Tibial artery (tissue), 4 donors: ENCODE measurements at regions not wholly inside any gene's neighbourhood (a gene's known extent, or its start where the extent isn't known, plus 50 kb on each side); places are given as distances from the start of the nearest gene placed in this dataset.

Experiments used
- DNase-seq, 2 donors: peaks; one replicate each; pipeline ENCODE4 v3.0.0-alpha.2; 2019
- H3K27ac ChIP-seq, 2 donors: fragments of 200-600 bp; sonication (generic) in 1 of 2; 1 replicate in 1 of 2; 2 replicates in 1 of 2; pipeline ENCODE4 v1.5.1; 2018 to 2019; ENCODE audit warnings: mild to moderate bottlenecking in 1 of 2
- H3K27me3 ChIP-seq, 2 donors: fragments of 200-600 bp; sonication (generic) in 1 of 2; one replicate each; pipeline versions ENCODE4 v1.5.1 to v1.6.0; 2016 to 2019
- H3K36me3 ChIP-seq, 3 donors: fragments of 200-600 bp; sonication (generic) in 2 of 3; one replicate each; pipeline ENCODE4 v1.5.1; 2016 to 2019; ENCODE audit warnings: mild to moderate bottlenecking in 2 of 3
- H3K4me1 ChIP-seq, 4 donors: fragments of 200-600 bp; sonication (generic) in 2 of 4; 1 replicate in 3 of 4; 2 replicates in 1 of 4; pipeline ENCODE4 v1.5.1; 2016 to 2019
- H3K4me3 ChIP-seq, 2 donors: fragments of 200-600 bp; sonication (generic) in 1 of 2; 1 replicate in 1 of 2; 2 replicates in 1 of 2; pipeline ENCODE4 v1.5.1; 2018 to 2019; ENCODE audit warnings: mild to moderate bottlenecking in 2 of 2
- H3K9me3 ChIP-seq, 3 donors: fragments of 200-600 bp; sonication (generic) in 1 of 3; one replicate each; pipeline ENCODE4 v1.5.1; 2016 to 2019
- CTCF ChIP-seq, 2 experiments: fragments of 200-600 bp in 1 of 2; fragments of 450-650 bp in 1 of 2; IDR thresholded peaks; one replicate each; pipeline ENCODE4 v1.5.1; 2017 to 2019; ENCODE audit warnings: antibody characterized with exemption in 2 of 2, mild to moderate bottlenecking in 1 of 2, moderate library complexity in 1 of 2
- intact Hi-C: fragments of 100-400 bp; cut with DNase I; formaldehyde crosslinking; loops from one replicate; pipeline ENCODE4 v1.15.0; 2023; ENCODE audit warnings: low total_unique reads

GRCh38 chr13:24071016-24071415, 89.5 kb upstream of the SPATA13 start:
- intact Hi-C loops: no loop called here
- no peak for DNase-seq

GRCh38 chr13:24071423-24072075, 89.0 kb upstream of the SPATA13 start:
- H3K27me3 ChIP-seq: no peaks in the 10 kb centered on the region
- H3K9me3 ChIP-seq: no peaks in the 10 kb centered on the region
- intact Hi-C loops: no loop called here
- no peak for TF ChIP-seq CTCF (IDR thresholded peaks at IDR 0.05)
- no peak overlapping the region for H3K4me3 ChIP-seq
- peaks cover 0 to 36% (median 3%) of the 10 kb centered on the region in 4 donors for H3K4me1 ChIP-seq
- H3K36me3 ChIP-seq: no peaks in the 10 kb centered on the region
- H3K27ac ChIP-seq: peak overlapping the region in 1 of 2 donors; percentile 18
- no peak for DNase-seq

More at GRCh38 chr13:24071016-24071415, 89.5 kb upstream of the SPATA13 start:
- Histone ChIP-seq H3K9me3 (no peaks in the 10 kb centered on the region), H3K36me3 (no peaks in the 10 kb centered on the region), H3K27me3 (no peaks in the 10 kb centered on the region), H3K4me3 (no peak overlapping the region), H3K27ac (peak overlapping the region in 1 of 2 donors; percentile 18), H3K4me1 (peaks cover 0 to 34% (median 3%) of the 10 kb centered on the region in 4 donors)
- no peak for TF ChIP-seq CTCF (IDR thresholded peaks at IDR 0.05)

GRCh38 chr13:24073657-24074056, 86.9 kb upstream of the SPATA13 start:
- intact Hi-C loops: no loop called here
- Histone ChIP-seq H3K27me3 (no peaks in the 10 kb centered on the region), H3K4me3 (no peak overlapping the region), H3K4me1 (peaks cover 0 to 36% (median 3%) of the 10 kb centered on the region in 4 donors), H3K27ac (no peak overlapping the region), H3K9me3 (no peaks in the 10 kb centered on the region), H3K36me3 (no peaks in the 10 kb centered on the region)
- DNase-seq: no peak
- TF ChIP-seq CTCF (IDR thresholded peaks at IDR 0.05): no peak

- H3K27ac ChIP-seq: peak overlapping the region in 1 of 2 donors; percentile 56
- no peak overlapping the region for H3K4me3 ChIP-seq
- H3K9me3 ChIP-seq: no peaks in the 10 kb centered on the region
- DNase-seq: peak in 1 of 2 donors; percentile 51
- H3K4me1 ChIP-seq: peaks cover 0 to 36% (median 3%) of the 10 kb centered on the region in 4 donors
- H3K27me3 ChIP-seq: no peaks in the 10 kb centered on the region
- intact Hi-C loops: no loop called here
- H3K36me3 ChIP-seq: no peaks in the 10 kb centered on the region
- no peak for TF ChIP-seq CTCF (IDR thresholded peaks at IDR 0.05)
Measured at GRCh38 chr13:24074678-24075077, 85.8 kb upstream of the SPATA13 start.

GRCh38 chr13:24075137-24075975, 85.2 kb upstream of the SPATA13 start:
- intact Hi-C loops: no loop called here
- H3K4me1 ChIP-seq: peaks cover 0 to 36% (median 3%) of the 10 kb centered on the region in 4 donors
- TF ChIP-seq CTCF (IDR thresholded peaks at IDR 0.05): no peak

More at GRCh38 chr13:24075137-24075975, 85.2 kb upstream of the SPATA13 start:
- Histone ChIP-seq H3K27me3 (no peaks in the 10 kb centered on the region), H3K9me3 (no peaks in the 10 kb centered on the region), H3K27ac (peak overlapping the region in 1 of 2 donors; percentile 56), H3K4me3 (no peak overlapping the region), H3K36me3 (no peaks in the 10 kb centered on the region)
- DNase-seq: no peak
